Liver (tissue), 8 donors: ENCODE measurements at regions not wholly inside any gene's neighbourhood (a gene's known extent, or its start where the extent isn't known, plus 50 kb on each side); places are given as distances from the start of the nearest gene placed in this dataset.

ENCODE experiments used
- DNase-seq: peaks from one replicate; pipeline ENCODE4 v3.0.0-alpha.2; 2017; ENCODE audit warnings: low spot score
- H3K27ac ChIP-seq, 2 donors: one replicate each; pipeline ENCODE4 v1.7.0; 2013; ENCODE audit warnings: inconsistent platforms in 2 of 2, low read length in 2 of 2, control low read depth in 1 of 2, low read depth in 1 of 2, mild to moderate bottlenecking in 1 of 2
- H3K27me3 ChIP-seq, 4 donors: one replicate each; pipeline versions ENCODE4 v1.6.1 to v1.7.0; 2013; ENCODE audit warnings: low read length in 3 of 4, inconsistent platforms in 1 of 4, mild to moderate bottlenecking in 1 of 4, moderate library complexity in 1 of 4; ENCODE audit not compliant: control insufficient read depth in 4 of 4, insufficient read depth in 4 of 4
- H3K36me3 ChIP-seq, 4 donors: one replicate each; pipeline versions ENCODE4 v1.6.1 to v1.7.0; 2013; ENCODE audit warnings: low read length in 3 of 4, mild to moderate bottlenecking in 3 of 4, low read depth in 1 of 4, moderate library complexity in 1 of 4; ENCODE audit not compliant: control insufficient read depth in 4 of 4, insufficient read depth in 3 of 4
- H3K4me1 ChIP-seq, 4 donors: one replicate each; pipeline versions ENCODE4 v1.6.1 to v1.7.0; 2013; ENCODE audit warnings: low read length in 3 of 4, mild to moderate bottlenecking in 3 of 4, moderate library complexity in 1 of 4; ENCODE audit not compliant: control insufficient read depth in 4 of 4, insufficient read depth in 4 of 4
- H3K4me3 ChIP-seq, 3 donors: one replicate each; pipeline versions ENCODE4 v1.6.1 to v1.7.0; 2013; ENCODE audit warnings: low read length in 3 of 3, control low read depth in 1 of 3, low read depth in 1 of 3, mild to moderate bottlenecking in 1 of 3
- H3K9ac ChIP-seq, 2 donors: one replicate each; pipeline ENCODE4 v1.7.0; 2013; ENCODE audit warnings: low read length in 2 of 2, mild to moderate bottlenecking in 2 of 2, moderate library complexity in 2 of 2, control low read depth in 1 of 2, low read depth in 1 of 2
- H3K9me3 ChIP-seq, 4 donors: one replicate each; pipeline versions ENCODE4 v1.6.1 to v1.7.0; 2013; ENCODE audit warnings: low read length in 3 of 4; ENCODE audit not compliant: control insufficient read depth in 4 of 4
- ATF3 ChIP-seq: IDR thresholded peaks from 2 replicates; pipeline ENCODE4 v1.6.1; 2016; ENCODE audit warnings: antibody characterized with exemption
- EGR1 ChIP-seq, 2 donors: IDR thresholded peaks; 2 replicates each; pipeline ENCODE4 v1.6.1; 2016 to 2018; ENCODE audit warnings: antibody characterized with exemption in 2 of 2, low read depth in 2 of 2
- FOXA1 ChIP-seq: IDR thresholded peaks from 2 replicates; pipeline ENCODE4 v1.6.1; 2016; ENCODE audit warnings: antibody characterized with exemption
- GABPA ChIP-seq, 2 donors: IDR thresholded peaks in 1 of 2; conservative IDR thresholded peaks in 1 of 2; 2 replicates each; pipeline ENCODE4 v1.6.1; 2016; ENCODE audit warnings: antibody characterized with exemption in 2 of 2, mild to moderate bottlenecking in 1 of 2, moderate library complexity in 1 of 2
- HNF4A ChIP-seq, 2 donors: conservative IDR thresholded peaks; 2 replicates each; pipeline ENCODE4 v1.6.1; 2016; ENCODE audit warnings: antibody characterized with exemption in 2 of 2, mild to moderate bottlenecking in 2 of 2
- HNF4G ChIP-seq: IDR thresholded peaks from 2 replicates; pipeline ENCODE4 v1.6.1; 2016; ENCODE audit warnings: antibody characterized with exemption
- JUND ChIP-seq, 2 donors: IDR thresholded peaks; 2 replicates each; pipeline ENCODE4 v1.6.1; 2016; ENCODE audit warnings: antibody characterized with exemption in 2 of 2
- MAX ChIP-seq: IDR thresholded peaks from 2 replicates; pipeline ENCODE4 v1.6.1; 2016; ENCODE audit warnings: antibody characterized with exemption
- NR2F2 ChIP-seq: IDR thresholded peaks from 2 replicates; pipeline ENCODE4 v1.6.1; 2016; ENCODE audit warnings: antibody characterized with exemption
- RAD21 ChIP-seq, 2 donors: IDR thresholded peaks; 2 replicates each; pipeline ENCODE4 v1.6.1; 2016; ENCODE audit warnings: antibody characterized with exemption in 2 of 2, mild to moderate bottlenecking in 2 of 2
- RXRA ChIP-seq, 2 donors: IDR thresholded peaks; 2 replicates each; pipeline ENCODE4 v1.6.1; 2017 to 2018; ENCODE audit warnings: antibody characterized with exemption in 2 of 2, mild to moderate bottlenecking in 1 of 2
- SP1 ChIP-seq: IDR thresholded peaks from 2 replicates; pipeline ENCODE4 v1.6.1; 2018; ENCODE audit warnings: antibody characterized with exemption, mild to moderate bottlenecking
- TAF1 ChIP-seq: conservative IDR thresholded peaks from 2 replicates; pipeline ENCODE4 v1.6.1; 2016; ENCODE audit warnings: antibody characterized with exemption, mild to moderate bottlenecking
- YY1 ChIP-seq: IDR thresholded peaks from 2 replicates; pipeline ENCODE4 v1.6.1; 2016; ENCODE audit warnings: antibody characterized with exemption, mild to moderate bottlenecking
- whole genome bisulfite sequencing: extraction: QIAGEN DNeasy Blood & Tissue Kit; methylation state at CpG from one replicate; pipeline ENCODE4 v1.1.7; 2013; 5-methylcytosine and 5-hydroxymethylcytosine counted together
- TF ChIP-seq, protein P1 (sequence below): IDR thresholded peaks from 2 replicates; pipeline ENCODE4 v1.6.1; 2016; ENCODE audit warnings: antibody characterized with exemption, mild to moderate bottlenecking
- TF ChIP-seq, protein P2 (sequence below): IDR thresholded peaks from 2 replicates; pipeline ENCODE4 v1.6.1; 2016; ENCODE audit warnings: antibody characterized with exemption
- TF ChIP-seq, protein P3 (sequence below): fragments of 150-350 bp; IDR thresholded peaks from 2 replicates; pipeline ENCODE4 v1.5.1; 2017; ENCODE audit warnings: improper control_type of control experiment, low read depth, low read length; ENCODE audit not compliant: missing input control
- donor health status: healthy.
- donor health status: healthy.
- donor health status: healthy.
- donor health status: healthy.
- donor health status: healthy.

DNA sequence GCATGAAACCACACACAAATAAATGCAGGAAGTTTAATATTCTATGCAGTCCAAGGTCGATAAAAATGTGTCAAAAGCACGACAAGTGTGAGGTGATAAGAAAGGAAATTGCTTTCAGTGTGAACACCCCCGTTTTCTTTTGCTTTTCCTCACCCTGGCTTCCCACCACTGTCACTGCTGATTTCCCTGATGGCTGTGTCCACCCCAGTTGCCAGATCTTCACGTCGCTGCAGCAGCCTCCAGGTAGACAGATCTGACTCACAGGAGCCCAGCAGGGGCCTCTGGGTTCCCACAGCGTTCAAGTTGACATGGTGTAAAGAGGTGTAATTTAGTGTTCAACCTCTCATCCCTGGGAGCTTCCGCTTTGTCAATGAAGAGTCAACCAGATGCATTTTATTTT lies 128.0 kb upstream of the TACR1 start (continued):
- TF ChIP-seq, protein P1, sequence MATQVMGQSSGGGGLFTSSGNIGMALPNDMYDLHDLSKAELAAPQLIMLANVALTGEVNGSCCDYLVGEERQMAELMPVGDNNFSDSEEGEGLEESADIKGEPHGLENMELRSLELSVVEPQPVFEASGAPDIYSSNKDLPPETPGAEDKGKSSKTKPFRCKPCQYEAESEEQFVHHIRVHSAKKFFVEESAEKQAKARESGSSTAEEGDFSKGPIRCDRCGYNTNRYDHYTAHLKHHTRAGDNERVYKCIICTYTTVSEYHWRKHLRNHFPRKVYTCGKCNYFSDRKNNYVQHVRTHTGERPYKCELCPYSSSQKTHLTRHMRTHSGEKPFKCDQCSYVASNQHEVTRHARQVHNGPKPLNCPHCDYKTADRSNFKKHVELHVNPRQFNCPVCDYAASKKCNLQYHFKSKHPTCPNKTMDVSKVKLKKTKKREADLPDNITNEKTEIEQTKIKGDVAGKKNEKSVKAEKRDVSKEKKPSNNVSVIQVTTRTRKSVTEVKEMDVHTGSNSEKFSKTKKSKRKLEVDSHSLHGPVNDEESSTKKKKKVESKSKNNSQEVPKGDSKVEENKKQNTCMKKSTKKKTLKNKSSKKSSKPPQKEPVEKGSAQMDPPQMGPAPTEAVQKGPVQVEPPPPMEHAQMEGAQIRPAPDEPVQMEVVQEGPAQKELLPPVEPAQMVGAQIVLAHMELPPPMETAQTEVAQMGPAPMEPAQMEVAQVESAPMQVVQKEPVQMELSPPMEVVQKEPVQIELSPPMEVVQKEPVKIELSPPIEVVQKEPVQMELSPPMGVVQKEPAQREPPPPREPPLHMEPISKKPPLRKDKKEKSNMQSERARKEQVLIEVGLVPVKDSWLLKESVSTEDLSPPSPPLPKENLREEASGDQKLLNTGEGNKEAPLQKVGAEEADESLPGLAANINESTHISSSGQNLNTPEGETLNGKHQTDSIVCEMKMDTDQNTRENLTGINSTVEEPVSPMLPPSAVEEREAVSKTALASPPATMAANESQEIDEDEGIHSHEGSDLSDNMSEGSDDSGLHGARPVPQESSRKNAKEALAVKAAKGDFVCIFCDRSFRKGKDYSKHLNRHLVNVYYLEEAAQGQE = no peak
- TF ChIP-seq SP1 (no peak), HNF4G (no peak)

DNA sequence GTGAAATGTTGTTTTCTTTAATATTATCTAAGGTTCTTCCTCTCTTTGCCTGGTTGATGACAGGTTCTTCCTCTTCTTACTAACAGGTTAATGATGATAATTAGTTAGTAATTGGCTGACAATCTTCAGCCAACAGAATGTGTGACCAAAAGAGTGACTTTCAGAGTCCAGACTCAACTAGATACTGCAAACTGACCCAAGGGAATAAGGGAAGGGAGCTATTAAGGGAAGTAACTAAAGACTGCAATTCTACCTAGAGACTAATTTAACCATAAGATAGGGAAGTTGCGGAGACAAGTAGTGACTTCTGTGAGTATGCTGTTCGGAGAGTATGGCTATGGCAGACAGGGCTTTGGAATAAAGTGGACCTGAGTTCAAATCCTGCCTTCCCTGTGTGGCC lies 127.3 kb upstream of the TACR1 start:
- H3K4me3 ChIP-seq = no peak overlapping the region

DNA sequence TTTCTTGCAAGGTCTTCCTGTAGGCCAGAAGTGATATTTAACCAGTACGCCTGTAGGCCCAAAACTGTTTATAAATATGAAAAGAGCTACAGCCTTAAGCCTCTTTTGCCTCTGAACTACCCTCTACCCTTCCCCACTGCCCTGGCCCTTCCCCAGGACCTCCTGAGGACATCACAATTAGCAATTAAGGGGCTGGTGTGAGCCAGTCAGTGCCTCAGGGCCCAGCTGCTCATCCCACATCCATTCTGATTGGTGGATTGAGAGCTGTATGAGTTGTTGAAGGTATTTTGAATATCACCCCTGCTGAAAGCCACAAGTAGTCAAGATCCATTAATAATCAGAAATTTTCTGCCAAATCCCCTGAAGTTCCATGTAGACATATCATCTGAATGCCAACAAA lies 126.3 kb upstream of the TACR1 start:
- H3K27ac ChIP-seq = no peak overlapping the region
- 87% methylated on average over 1 of the region's 1 CpG for WGBS
- TF ChIP-seq HNF4A (conservative IDR thresholded peaks at IDR 0.05) (no peak), NR2F2 (no peak), RAD21 (IDR thresholded peaks at IDR 0.05) (no peak), ATF3 (no peak), TAF1 (no peak), YY1 (no peak), SP1 (no peak), JUND (IDR thresholded peaks at IDR 0.05) (no peak), EGR1 (IDR thresholded peaks at IDR 0.05; ENCODE audit: low read depth in 2 of 2) (no peak), GABPA (IDR thresholded peaks at IDR 0.05 in 1 of 2, conservative IDR thresholded peaks at IDR 0.05 in 1 of 2) (no peak), FOXA1 (no peak)
- TF ChIP-seq, protein P2, sequence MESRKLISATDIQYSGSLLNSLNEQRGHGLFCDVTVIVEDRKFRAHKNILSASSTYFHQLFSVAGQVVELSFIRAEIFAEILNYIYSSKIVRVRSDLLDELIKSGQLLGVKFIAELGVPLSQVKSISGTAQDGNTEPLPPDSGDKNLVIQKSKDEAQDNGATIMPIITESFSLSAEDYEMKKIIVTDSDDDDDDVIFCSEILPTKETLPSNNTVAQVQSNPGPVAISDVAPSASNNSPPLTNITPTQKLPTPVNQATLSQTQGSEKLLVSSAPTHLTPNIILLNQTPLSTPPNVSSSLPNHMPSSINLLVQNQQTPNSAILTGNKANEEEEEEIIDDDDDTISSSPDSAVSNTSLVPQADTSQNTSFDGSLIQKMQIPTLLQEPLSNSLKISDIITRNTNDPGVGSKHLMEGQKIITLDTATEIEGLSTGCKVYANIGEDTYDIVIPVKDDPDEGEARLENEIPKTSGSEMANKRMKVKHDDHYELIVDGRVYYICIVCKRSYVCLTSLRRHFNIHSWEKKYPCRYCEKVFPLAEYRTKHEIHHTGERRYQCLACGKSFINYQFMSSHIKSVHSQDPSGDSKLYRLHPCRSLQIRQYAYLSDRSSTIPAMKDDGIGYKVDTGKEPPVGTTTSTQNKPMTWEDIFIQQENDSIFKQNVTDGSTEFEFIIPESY = no peak
- TF ChIP-seq, protein P3, sequence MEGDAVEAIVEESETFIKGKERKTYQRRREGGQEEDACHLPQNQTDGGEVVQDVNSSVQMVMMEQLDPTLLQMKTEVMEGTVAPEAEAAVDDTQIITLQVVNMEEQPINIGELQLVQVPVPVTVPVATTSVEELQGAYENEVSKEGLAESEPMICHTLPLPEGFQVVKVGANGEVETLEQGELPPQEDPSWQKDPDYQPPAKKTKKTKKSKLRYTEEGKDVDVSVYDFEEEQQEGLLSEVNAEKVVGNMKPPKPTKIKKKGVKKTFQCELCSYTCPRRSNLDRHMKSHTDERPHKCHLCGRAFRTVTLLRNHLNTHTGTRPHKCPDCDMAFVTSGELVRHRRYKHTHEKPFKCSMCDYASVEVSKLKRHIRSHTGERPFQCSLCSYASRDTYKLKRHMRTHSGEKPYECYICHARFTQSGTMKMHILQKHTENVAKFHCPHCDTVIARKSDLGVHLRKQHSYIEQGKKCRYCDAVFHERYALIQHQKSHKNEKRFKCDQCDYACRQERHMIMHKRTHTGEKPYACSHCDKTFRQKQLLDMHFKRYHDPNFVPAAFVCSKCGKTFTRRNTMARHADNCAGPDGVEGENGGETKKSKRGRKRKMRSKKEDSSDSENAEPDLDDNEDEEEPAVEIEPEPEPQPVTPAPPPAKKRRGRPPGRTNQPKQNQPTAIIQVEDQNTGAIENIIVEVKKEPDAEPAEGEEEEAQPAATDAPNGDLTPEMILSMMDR = no peak

More for the DNA sequence above, 127.3 kb upstream of the TACR1 start:
- no peaks in the 10 kb centered on the region for H3K4me1 ChIP-seq
- no peak overlapping the region for H3K27ac ChIP-seq
- DNase-seq = no peak
- TF ChIP-seq RXRA (IDR thresholded peaks at IDR 0.05) = no peak
- TF ChIP-seq ATF3 = no peak
- TF ChIP-seq MAX = no peak
- TF ChIP-seq RAD21 (IDR thresholded peaks at IDR 0.05) = no peak
- TF ChIP-seq GABPA (IDR thresholded peaks at IDR 0.05 in 1 of 2, conservative IDR thresholded peaks at IDR 0.05 in 1 of 2) = no peak
- TF ChIP-seq EGR1 (IDR thresholded peaks at IDR 0.05; ENCODE audit: low read depth in 2 of 2) = no peak
- no peak for TF ChIP-seq TAF1
- TF ChIP-seq, protein P2 = no peak
- no peak for TF ChIP-seq JUND (IDR thresholded peaks at IDR 0.05)
- no peak for TF ChIP-seq FOXA1
- TF ChIP-seq HNF4A (conservative IDR thresholded peaks at IDR 0.05) = no peak
- no peak overlapping the region for H3K9ac ChIP-seq
- no peaks in the 10 kb centered on the region for H3K9me3 ChIP-seq
- 79% methylated on average over 2 of the region's 2 CpGs for WGBS
- H3K27me3 ChIP-seq = no peaks in the 10 kb centered on the region
- no peaks in the 10 kb centered on the region for H3K36me3 ChIP-seq

More for the DNA sequence above, 126.3 kb upstream of the TACR1 start:
- DNase-seq = no peak
- Histone ChIP-seq H3K36me3 (no peaks in the 10 kb centered on the region), H3K4me3 (no peak overlapping the region), H3K9me3 (no peaks in the 10 kb centered on the region), H3K9ac (no peak overlapping the region), H3K4me1 (no peaks in the 10 kb centered on the region), H3K27me3 (peaks cover 0 to 3% (median 0%) of the 10 kb centered on the region in 4 donors)
